GM10266 (cell line): ENCODE measurements at regions not wholly inside any gene's neighbourhood (a gene's known extent, or its start where the extent isn't known, plus 50 kb on each side); places are given as distances from the start of the nearest gene placed in this dataset.
"Not testable (repeated sequence)": the region's sequence is repeated elsewhere in the genome, so short reads cannot be mapped to it uniquely, and the experiment has no call there.

Experiments
- DNase-seq: peaks from one replicate; pipeline ENCODE4 v3.0.0; 2012; ENCODE audit errors: extremely low spot score
- CTCF ChIP-seq: IDR thresholded peaks from 2 replicates; pipeline ENCODE4 v1.5.1; 2012; ENCODE audit warnings: mild to moderate bottlenecking, low read depth; ENCODE audit not compliant: control insufficient read depth, insufficient read depth; ENCODE audit errors: missing control alignments

- no peak for TF ChIP-seq CTCF
- no peak for DNase-seq
Observed at GRCh38 chr6:4632421-4632820, 143.8 kb upstream of the CDYL start.

- not testable (repeated sequence) for DNase-seq
Observed at GRCh38 chr6:4629789-4630188, 146.4 kb upstream of the CDYL start.

- TF ChIP-seq CTCF: no peak
Observed at GRCh38 chr6:4625557-4625956, 150.6 kb upstream of the CDYL start.

GRCh38 chr6:4624726-4625125, 151.5 kb upstream of the CDYL start:
- no peak for TF ChIP-seq CTCF
- no peak for DNase-seq

More at GRCh38 chr6:4625557-4625956, 150.6 kb upstream of the CDYL start:
- DNase-seq: no peak

GRCh38 chr6:4620284-4621151, 155.7 kb upstream of the CDYL start:
- TF ChIP-seq CTCF: no peak
- no peak for DNase-seq

- TF ChIP-seq CTCF: no peak
- DNase-seq: no peak
Observed at GRCh38 chr6:4616311-4616710, 159.9 kb upstream of the CDYL start.

GRCh38 chr6:4615891-4616290, 160.3 kb upstream of the CDYL start:
- DNase-seq: no peak
- TF ChIP-seq CTCF: no peak

GRCh38 chr6:4615231-4615630, 161.0 kb upstream of the CDYL start:
- no peak for TF ChIP-seq CTCF
- no peak for DNase-seq
